Esophagus muscularis mucosa (tissue), 4 donors: ENCODE measurements at regions not wholly inside any gene's neighbourhood (a gene's known extent, or its start where the extent isn't known, plus 50 kb on each side); places are given as distances from the start of the nearest gene placed in this dataset.

Experiments used
- DNase-seq: peaks from one replicate; pipeline ENCODE4 v3.0.0-alpha.2; 2017; ENCODE audit errors: extremely low spot score
- H3K27ac ChIP-seq, 4 donors: fragments of 200-600 bp; sonication (generic); replicated peaks in 1 of 4; 1 replicate in 3 of 4; 2 replicates in 1 of 4; pipeline ENCODE4 v1.5.1; 2016 to 2019; ENCODE audit warnings: mild to moderate bottlenecking in 1 of 4
- H3K27me3 ChIP-seq, 4 donors: fragments of 200-600 bp; sonication (generic); one replicate each; pipeline versions ENCODE4 v1.5.1 to v1.6.0; 2016 to 2019
- H3K36me3 ChIP-seq, 4 donors: fragments of 200-600 bp; sonication (generic); one replicate each; pipeline ENCODE4 v1.5.1; 2016 to 2019
- H3K4me1 ChIP-seq, 4 donors: fragments of 200-600 bp; sonication (generic); one replicate each; pipeline ENCODE4 v1.5.1; 2016 to 2019
- H3K4me3 ChIP-seq, 4 donors: fragments of 200-600 bp; sonication (generic); 1 replicate in 2 of 4; 2 replicates in 2 of 4; pipeline ENCODE4 v1.5.1; 2016 to 2019; ENCODE audit warnings: mild to moderate bottlenecking in 4 of 4, moderate library complexity in 1 of 4
- H3K9me3 ChIP-seq, 4 donors: fragments of 200-600 bp; sonication (generic); 1 replicate in 3 of 4; 2 replicates in 1 of 4; pipeline ENCODE4 v1.5.1; 2016 to 2019
- EP300 ChIP-seq: sonication (generic); formaldehyde crosslinking; IDR thresholded peaks from one replicate; pipeline ENCODE4 v1.6.1; 2017; ENCODE audit warnings: antibody characterized with exemption
- POLR2A ChIP-seq: fragments of 450-650 bp; IDR thresholded peaks from one replicate; pipeline ENCODE4 v1.6.1; 2017; ENCODE audit warnings: antibody characterized with exemption, moderate library complexity, mild to moderate bottlenecking, low read depth
- POLR2AphosphoS5 ChIP-seq, 2 donors: sonication (generic); formaldehyde crosslinking; IDR thresholded peaks; one replicate each; pipeline ENCODE4 v1.6.1; 2017; ENCODE audit warnings: antibody characterized with exemption in 2 of 2
- WGBS: methylation state at CpG from one replicate; pipeline ENCODE4 v1.1.5; 2018; 5-methylcytosine and 5-hydroxymethylcytosine counted together
- intact Hi-C: fragments of 100-400 bp; cut with DNase I; formaldehyde crosslinking; loops from one replicate; pipeline ENCODE4 v1.15.1; 2023
- TF ChIP-seq, protein P1 (sequence below), 3 experiments: fragments of 200-600 bp in 2 of 3; fragments of 450-650 bp in 1 of 3; sonication (generic) in 2 of 3; IDR thresholded peaks; one replicate each; pipeline ENCODE4 v1.5.1; 2017 to 2019; ENCODE audit warnings: antibody characterized with exemption in 3 of 3, mild to moderate bottlenecking in 2 of 3, moderate library complexity in 1 of 3

DNA sequence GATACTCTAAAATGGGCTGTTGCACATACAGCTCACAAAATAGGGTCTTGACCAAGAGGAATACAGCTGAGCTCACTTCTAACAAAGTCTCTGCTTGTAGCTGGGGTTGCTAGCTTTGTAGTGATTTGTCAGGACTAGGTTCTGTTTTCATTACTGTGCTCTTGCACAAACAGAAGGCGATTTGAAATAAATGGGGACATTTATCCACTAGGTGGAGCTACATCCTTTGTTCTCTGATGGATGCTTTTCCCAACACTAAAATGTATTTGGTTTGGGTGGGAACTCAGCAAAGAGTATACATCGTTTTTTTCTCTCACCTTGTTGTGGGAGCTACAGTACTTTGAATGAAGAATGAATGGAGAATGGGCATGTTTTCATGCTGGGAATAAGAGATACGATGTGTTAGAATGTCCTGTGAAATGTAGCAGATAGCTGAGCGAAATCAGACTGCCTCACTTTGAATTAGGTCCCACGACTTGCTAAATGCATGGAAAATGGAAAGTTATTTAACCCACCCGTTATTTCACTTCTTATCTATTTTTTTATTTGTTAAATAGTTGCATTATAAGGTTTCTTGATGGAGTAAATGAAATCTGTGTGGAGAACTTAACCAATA is 494.7 kb upstream of the MAP3K7 start:
- no peaks in the 10 kb centered on the region for H3K9me3 ChIP-seq
- no peak overlapping the region for H3K4me3 ChIP-seq
- no peak overlapping the region for H3K27ac ChIP-seq
- no peaks in the 10 kb centered on the region for H3K36me3 ChIP-seq
- no peak for DNase-seq
- H3K27me3 ChIP-seq, result no peaks in the 10 kb centered on the region
- TF ChIP-seq POLR2AphosphoS5 (IDR thresholded peaks at IDR 0.05) (no peak), POLR2A (no peak), EP300 (no peak)
- TF ChIP-seq, protein P1, sequence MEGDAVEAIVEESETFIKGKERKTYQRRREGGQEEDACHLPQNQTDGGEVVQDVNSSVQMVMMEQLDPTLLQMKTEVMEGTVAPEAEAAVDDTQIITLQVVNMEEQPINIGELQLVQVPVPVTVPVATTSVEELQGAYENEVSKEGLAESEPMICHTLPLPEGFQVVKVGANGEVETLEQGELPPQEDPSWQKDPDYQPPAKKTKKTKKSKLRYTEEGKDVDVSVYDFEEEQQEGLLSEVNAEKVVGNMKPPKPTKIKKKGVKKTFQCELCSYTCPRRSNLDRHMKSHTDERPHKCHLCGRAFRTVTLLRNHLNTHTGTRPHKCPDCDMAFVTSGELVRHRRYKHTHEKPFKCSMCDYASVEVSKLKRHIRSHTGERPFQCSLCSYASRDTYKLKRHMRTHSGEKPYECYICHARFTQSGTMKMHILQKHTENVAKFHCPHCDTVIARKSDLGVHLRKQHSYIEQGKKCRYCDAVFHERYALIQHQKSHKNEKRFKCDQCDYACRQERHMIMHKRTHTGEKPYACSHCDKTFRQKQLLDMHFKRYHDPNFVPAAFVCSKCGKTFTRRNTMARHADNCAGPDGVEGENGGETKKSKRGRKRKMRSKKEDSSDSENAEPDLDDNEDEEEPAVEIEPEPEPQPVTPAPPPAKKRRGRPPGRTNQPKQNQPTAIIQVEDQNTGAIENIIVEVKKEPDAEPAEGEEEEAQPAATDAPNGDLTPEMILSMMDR (IDR thresholded peaks at IDR 0.05), result peak; percentile 20 to 66 (median 56)
- 42% methylated on average over 6 of the region's 6 CpGs for WGBS
- no peaks in the 10 kb centered on the region for H3K4me1 ChIP-seq
- intact Hi-C loops, result no loop called here

DNA sequence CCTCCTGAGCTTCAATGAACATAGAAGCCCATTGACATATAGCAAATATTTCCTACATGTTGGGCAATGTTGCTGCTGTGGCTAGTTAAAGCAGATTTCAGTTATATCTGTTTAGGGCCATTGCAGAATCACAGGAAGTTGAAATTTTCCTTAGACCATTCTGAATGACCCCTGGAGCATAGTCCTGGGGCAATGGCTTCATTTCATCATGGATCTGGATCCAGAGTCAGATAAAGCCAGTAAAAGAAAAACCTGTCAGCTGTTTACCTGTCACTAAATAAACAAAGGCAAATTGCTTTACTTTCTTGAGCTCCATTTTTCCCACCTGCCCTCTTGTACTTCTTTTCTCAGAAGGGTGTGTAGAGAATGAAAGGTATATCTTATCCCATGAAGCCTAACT is 494.0 kb upstream of the MAP3K7 start:
- DNase-seq, result no peak
- no peaks in the 10 kb centered on the region for H3K36me3 ChIP-seq
- no peaks in the 10 kb centered on the region for H3K4me1 ChIP-seq
- H3K27ac ChIP-seq, result no peak overlapping the region
- no peak overlapping the region for H3K4me3 ChIP-seq
- TF ChIP-seq POLR2AphosphoS5 (IDR thresholded peaks at IDR 0.05) (no peak), POLR2A (no peak), EP300 (no peak)
- TF ChIP-seq, protein P1 (IDR thresholded peaks at IDR 0.05), result no peak
- H3K9me3 ChIP-seq, result no peaks in the 10 kb centered on the region
- intact Hi-C loops, result no loop called here
- H3K27me3 ChIP-seq, result no peaks in the 10 kb centered on the region

DNA sequence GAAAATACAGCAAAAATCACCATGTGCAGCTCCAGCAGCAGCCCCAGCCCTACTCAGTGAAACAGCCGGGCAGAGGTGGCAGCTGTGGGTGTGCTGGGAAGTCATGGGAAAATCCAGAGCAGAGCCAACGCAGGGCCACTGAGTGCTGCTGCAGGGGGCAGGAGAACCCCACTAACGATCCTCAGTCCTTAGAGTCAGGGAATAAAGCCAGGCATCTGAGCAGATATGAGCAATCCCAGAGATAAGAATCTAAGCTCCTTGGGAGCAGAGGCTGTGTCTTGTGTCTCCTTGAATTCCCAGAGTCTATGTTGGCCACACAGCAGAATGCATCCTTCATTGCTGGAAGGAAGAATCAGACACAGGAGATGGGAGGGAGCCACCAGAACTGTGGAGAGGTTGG is 493.1 kb upstream of the MAP3K7 start:
- H3K9me3 ChIP-seq, result no peaks in the 10 kb centered on the region

GRCh38 chr6:91075244-91075976 is 488.5 kb upstream of the MAP3K7 start:
- Histone ChIP-seq H3K27ac (no peak overlapping the region), H3K4me1 (no peaks in the 10 kb centered on the region), H3K36me3 (no peaks in the 10 kb centered on the region), H3K9me3 (no peaks in the 10 kb centered on the region), H3K4me3 (no peak overlapping the region), H3K27me3 (no peaks in the 10 kb centered on the region)
- DNase-seq, result no peak
- 80% methylated on average over 5 of the region's 5 CpGs for WGBS
- intact Hi-C loops, result no loop called here
- TF ChIP-seq, protein P1 (IDR thresholded peaks at IDR 0.05), result no peak
- TF ChIP-seq POLR2A (no peak), POLR2AphosphoS5 (IDR thresholded peaks at IDR 0.05) (no peak), EP300 (no peak)

More for the DNA sequence above, 493.1 kb upstream of the MAP3K7 start:
- no peak overlapping the region for H3K4me3 ChIP-seq
- no peak for DNase-seq
- H3K27me3 ChIP-seq, result no peaks in the 10 kb centered on the region
- TF ChIP-seq POLR2A (no peak), EP300 (no peak), POLR2AphosphoS5 (IDR thresholded peaks at IDR 0.05) (no peak)
- TF ChIP-seq, protein P1 (IDR thresholded peaks at IDR 0.05), result no peak
- H3K36me3 ChIP-seq, result no peaks in the 10 kb centered on the region
- intact Hi-C loops, result no loop called here
- WGBS, result 66% methylated on average over 3 of the region's 3 CpGs
- no peaks in the 10 kb centered on the region for H3K4me1 ChIP-seq
- no peak overlapping the region for H3K27ac ChIP-seq
